ENCODE measurements at regions not wholly inside any gene's neighbourhood (a gene's known extent, or its start where the extent isn't known, plus 50 kb on each side); places are given as distances from the start of the nearest gene placed in this dataset.

DNA sequence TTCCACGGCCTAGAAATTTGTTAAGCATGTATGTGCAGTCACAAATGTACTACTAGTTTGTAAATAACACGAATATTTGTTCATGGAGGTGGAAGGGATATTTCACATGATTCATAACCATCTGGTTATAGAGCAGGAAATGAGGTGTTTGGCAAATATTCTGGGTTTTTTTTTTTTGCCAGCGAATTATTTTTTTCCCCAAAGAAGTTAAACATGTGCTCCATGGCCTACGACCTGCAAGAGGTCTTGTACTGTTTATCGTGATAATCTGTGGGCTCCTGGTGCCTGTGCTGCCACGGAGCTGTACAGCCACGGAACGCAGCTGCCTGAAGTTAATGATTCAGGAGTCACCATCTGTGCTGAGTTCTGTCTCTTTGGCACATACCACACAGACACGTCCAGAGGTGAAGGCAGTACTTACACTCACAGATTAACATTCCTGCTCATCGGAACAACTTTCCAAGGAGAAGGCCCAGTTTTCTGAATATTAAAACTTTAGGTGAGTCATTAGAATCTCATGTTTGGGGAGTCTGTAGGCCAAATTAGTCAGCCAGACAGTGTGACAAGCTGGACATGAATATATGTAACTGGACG, 156.3 kb downstream of the TMX1 start:
- peaks cover 17% of the 10 kb centered on the region; the same call in 1 of the 2 replicates for H3K4me1 ChIP-seq (ENCODE audit: control insufficient read depth, insufficient read depth, low read length)
- no peaks in the 10 kb centered on the region for H3K9me3 ChIP-seq (ENCODE audit: control insufficient read depth, insufficient read depth, low read depth, low read length)
- H3K27me3 ChIP-seq (ENCODE audit: control insufficient read depth, insufficient read depth, low read length) = no peaks in the 10 kb centered on the region
- H3K36me3 ChIP-seq (ENCODE audit: control insufficient read depth, insufficient read depth, low read length) = no peaks in the 10 kb centered on the region
- no peak overlapping the region for H3K27ac ChIP-seq (ENCODE audit: low read depth, low read length)
- H3K4me3 ChIP-seq (ENCODE audit: low read depth, low read length) = no peak overlapping the region
- no peak overlapping the region for H3K9ac ChIP-seq (ENCODE audit: low read length)

- H3K36me3 ChIP-seq (ENCODE audit: control insufficient read depth, insufficient read depth, low read length) = no peaks in the 10 kb centered on the region
- no peak overlapping the region for H3K27ac ChIP-seq (ENCODE audit: low read depth, low read length)
- no peaks in the 10 kb centered on the region for H3K9me3 ChIP-seq (ENCODE audit: control insufficient read depth, insufficient read depth, low read depth, low read length)
- H3K9ac ChIP-seq (ENCODE audit: low read length) = no peak overlapping the region
- H3K4me3 ChIP-seq (ENCODE audit: low read depth, low read length) = no peak overlapping the region
- H3K27me3 ChIP-seq (ENCODE audit: control insufficient read depth, insufficient read depth, low read length) = no peaks in the 10 kb centered on the region
- H3K4me1 ChIP-seq (ENCODE audit: control insufficient read depth, insufficient read depth, low read length) = peaks cover 17% of the 10 kb centered on the region; the same call in 1 of the 2 replicates
These were observed 158.9 kb downstream of the TMX1 start for GRCh38 chr14:51398898-51399297.

DNA sequence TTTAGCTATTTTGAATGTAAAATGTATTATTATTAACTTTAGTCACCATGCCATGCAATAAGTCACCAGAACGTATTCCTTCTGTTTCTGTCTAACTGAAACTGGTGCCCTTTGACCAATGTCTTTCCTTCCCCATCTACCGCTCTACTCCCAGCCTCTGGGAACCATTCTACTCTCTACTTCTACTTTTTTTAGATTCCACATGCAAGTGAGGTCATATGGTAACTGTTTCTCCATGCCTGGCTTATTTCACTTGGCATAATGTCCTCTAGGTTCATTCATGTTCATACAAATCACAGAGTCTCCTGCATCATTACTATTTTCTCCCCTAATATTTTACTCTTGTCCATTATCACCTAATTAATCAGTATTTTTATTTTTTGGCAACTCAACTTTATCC, 160.1 kb downstream of the TMX1 start:
- Histone ChIP-seq H3K36me3 (ENCODE audit: control insufficient read depth, insufficient read depth, low read length) (no peaks in the 10 kb centered on the region), H3K27me3 (ENCODE audit: control insufficient read depth, insufficient read depth, low read length) (no peaks in the 10 kb centered on the region), H3K4me3 (ENCODE audit: low read depth, low read length) (no peak overlapping the region), H3K9me3 (ENCODE audit: control insufficient read depth, insufficient read depth, low read depth, low read length) (no peaks in the 10 kb centered on the region), H3K27ac (ENCODE audit: low read depth, low read length) (no peak overlapping the region), H3K9ac (ENCODE audit: low read length) (no peak overlapping the region), H3K4me1 (ENCODE audit: control insufficient read depth, insufficient read depth, low read length) (peaks cover 10% of the 10 kb centered on the region; the same call in 1 of the 2 replicates)

DNA sequence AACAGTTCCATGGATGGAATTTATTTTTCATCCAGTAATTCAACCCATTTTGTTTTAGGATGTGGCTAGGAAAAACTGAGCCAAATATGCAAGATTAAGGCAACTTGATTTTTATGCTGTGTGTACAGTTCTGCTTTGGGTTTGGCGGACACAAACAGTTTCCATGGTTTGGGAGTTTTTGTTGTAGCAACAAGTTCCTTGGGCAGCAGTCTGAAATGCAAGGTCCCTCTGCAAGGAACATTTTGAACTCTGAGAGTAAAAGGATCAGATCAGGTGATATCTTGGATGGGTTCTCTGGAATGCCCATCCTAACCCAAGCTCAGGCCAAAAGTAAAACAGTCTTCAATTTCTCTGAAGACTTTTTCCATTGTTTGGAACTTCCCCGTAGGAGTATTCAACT, 161.2 kb downstream of the TMX1 start:
- no peak overlapping the region for H3K4me3 ChIP-seq (ENCODE audit: low read depth, low read length)
- no peaks in the 10 kb centered on the region for H3K36me3 ChIP-seq (ENCODE audit: control insufficient read depth, insufficient read depth, low read length)
- peaks cover 3% of the 10 kb centered on the region; the same call in 1 of the 2 replicates for H3K4me1 ChIP-seq (ENCODE audit: control insufficient read depth, insufficient read depth, low read length)
- H3K27ac ChIP-seq (ENCODE audit: low read depth, low read length) = no peak overlapping the region
- no peaks in the 10 kb centered on the region for H3K27me3 ChIP-seq (ENCODE audit: control insufficient read depth, insufficient read depth, low read length)
- no peak overlapping the region for H3K9ac ChIP-seq (ENCODE audit: low read length)
- H3K9me3 ChIP-seq (ENCODE audit: control insufficient read depth, insufficient read depth, low read depth, low read length) = no peaks in the 10 kb centered on the region

DNA sequence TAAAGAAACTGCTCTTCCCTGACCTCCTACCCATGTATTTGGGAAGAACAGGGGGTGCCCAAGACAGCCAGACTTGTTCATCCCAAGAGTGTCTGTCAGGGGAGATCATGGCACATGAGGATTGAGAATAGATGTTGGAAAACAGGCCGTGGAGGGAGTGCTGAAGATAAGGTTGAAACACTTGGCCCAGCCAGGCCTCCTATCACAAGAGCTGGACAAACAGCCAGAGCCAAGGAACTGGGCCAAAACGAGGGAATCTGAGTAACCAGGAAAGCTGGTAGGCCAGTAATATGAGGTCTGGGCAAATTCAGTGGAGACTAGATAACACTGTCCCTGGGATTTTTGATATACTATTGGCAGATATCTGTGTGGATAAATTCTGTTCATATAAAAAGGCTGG, 161.7 kb downstream of the TMX1 start:
- Histone ChIP-seq H3K9ac (ENCODE audit: low read length) (no peak overlapping the region), H3K4me3 (ENCODE audit: low read depth, low read length) (no peak overlapping the region), H3K36me3 (ENCODE audit: control insufficient read depth, insufficient read depth, low read length) (no peaks in the 10 kb centered on the region), H3K4me1 (ENCODE audit: control insufficient read depth, insufficient read depth, low read length) (peaks cover 3% of the 10 kb centered on the region; the same call in 1 of the 2 replicates), H3K27ac (ENCODE audit: low read depth, low read length) (no peak overlapping the region), H3K9me3 (ENCODE audit: control insufficient read depth, insufficient read depth, low read depth, low read length) (no peaks in the 10 kb centered on the region), H3K27me3 (ENCODE audit: control insufficient read depth, insufficient read depth, low read length) (no peaks in the 10 kb centered on the region)

GRCh38 chr14:51410897-51411296, 170.8 kb downstream of the TMX1 start:
- H3K27me3 ChIP-seq (ENCODE audit: control insufficient read depth, insufficient read depth, low read length) = no peaks in the 10 kb centered on the region
- no peaks in the 10 kb centered on the region for H3K4me1 ChIP-seq (ENCODE audit: control insufficient read depth, insufficient read depth, low read length)
- H3K9ac ChIP-seq (ENCODE audit: low read length) = no peak overlapping the region
- no peaks in the 10 kb centered on the region; the same call in 1 of the 2 replicates for H3K9me3 ChIP-seq (ENCODE audit: control insufficient read depth, insufficient read depth, low read depth, low read length)
- H3K27ac ChIP-seq (ENCODE audit: low read depth, low read length) = no peak overlapping the region
- no peaks in the 10 kb centered on the region for H3K36me3 ChIP-seq (ENCODE audit: control insufficient read depth, insufficient read depth, low read length)
- no peak overlapping the region for H3K4me3 ChIP-seq (ENCODE audit: low read depth, low read length)

- Histone ChIP-seq H3K36me3 (ENCODE audit: control insufficient read depth, insufficient read depth, low read length) (no peaks in the 10 kb centered on the region), H3K27ac (ENCODE audit: low read depth, low read length) (no peak overlapping the region)
These were observed 179.6 kb downstream of the TMX1 start for GRCh38 chr14:51419685-51420084.

DNA sequence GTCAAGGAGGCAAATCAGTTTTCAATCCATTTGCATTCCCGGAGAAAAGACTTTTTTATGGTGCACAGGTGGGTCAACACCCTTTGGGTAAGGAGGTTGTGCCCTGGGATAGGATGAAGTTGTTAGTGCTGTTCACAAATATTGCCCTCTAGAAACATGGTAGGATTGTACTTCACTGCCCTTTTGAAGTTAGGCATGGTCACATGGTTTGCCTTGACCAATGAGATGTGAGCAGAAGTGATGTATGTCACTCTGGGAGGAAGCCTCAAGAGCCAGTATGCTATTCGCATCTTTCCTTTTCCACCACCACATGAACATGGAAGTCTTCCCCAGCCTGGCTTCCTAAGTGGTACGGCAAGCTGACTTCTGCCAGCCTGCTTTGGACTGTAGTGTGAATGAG, 182.7 kb downstream of the TMX1 start:
- H3K4me3 ChIP-seq (ENCODE audit: low read depth, low read length) = no peak overlapping the region
- no peak overlapping the region for H3K27ac ChIP-seq (ENCODE audit: low read depth, low read length)
- H3K9ac ChIP-seq (ENCODE audit: low read length) = no peak overlapping the region
- no peaks in the 10 kb centered on the region for H3K36me3 ChIP-seq (ENCODE audit: control insufficient read depth, insufficient read depth, low read length)
- H3K27me3 ChIP-seq (ENCODE audit: control insufficient read depth, insufficient read depth, low read length) = no peaks in the 10 kb centered on the region
- H3K9me3 ChIP-seq (ENCODE audit: control insufficient read depth, insufficient read depth, low read depth, low read length) = peaks cover 22% of the 10 kb centered on the region
- peaks cover 6% of the 10 kb centered on the region; the same call in 1 of the 2 replicates for H3K4me1 ChIP-seq (ENCODE audit: control insufficient read depth, insufficient read depth, low read length)

More at GRCh38 chr14:51419685-51420084, 179.6 kb downstream of the TMX1 start:
- Histone ChIP-seq H3K4me3 (ENCODE audit: low read depth, low read length) (no peak overlapping the region), H3K9ac (ENCODE audit: low read length) (no peak overlapping the region), H3K27me3 (ENCODE audit: control insufficient read depth, insufficient read depth, low read length) (no peaks in the 10 kb centered on the region), H3K4me1 (ENCODE audit: control insufficient read depth, insufficient read depth, low read length) (peaks cover 5% of the 10 kb centered on the region; the same call in 1 of the 2 replicates), H3K9me3 (ENCODE audit: control insufficient read depth, insufficient read depth, low read depth, low read length) (peaks cover 22% of the 10 kb centered on the region)

- no peak overlapping the region for H3K27ac ChIP-seq (ENCODE audit: low read depth, low read length)
These were observed 184.0 kb downstream of the TMX1 start for GRCh38 chr14:51424041-51424440.

GRCh38 chr14:51424561-51425251, 184.7 kb downstream of the TMX1 start:
- no peaks in the 10 kb centered on the region for H3K36me3 ChIP-seq (ENCODE audit: control insufficient read depth, insufficient read depth, low read length)
- peaks cover 6% of the 10 kb centered on the region for H3K9me3 ChIP-seq (ENCODE audit: control insufficient read depth, insufficient read depth, low read depth, low read length)
- H3K4me1 ChIP-seq (ENCODE audit: control insufficient read depth, insufficient read depth, low read length) = peaks cover 6% of the 10 kb centered on the region; the same call in 1 of the 2 replicates
- H3K27ac ChIP-seq (ENCODE audit: low read depth, low read length) = no peak overlapping the region
- H3K27me3 ChIP-seq (ENCODE audit: control insufficient read depth, insufficient read depth, low read length) = no peaks in the 10 kb centered on the region
- no peak overlapping the region for H3K9ac ChIP-seq (ENCODE audit: low read length)
- H3K4me3 ChIP-seq (ENCODE audit: low read depth, low read length) = no peak overlapping the region

More at GRCh38 chr14:51424041-51424440, 184.0 kb downstream of the TMX1 start:
- Histone ChIP-seq H3K27me3 (ENCODE audit: control insufficient read depth, insufficient read depth, low read length) (no peaks in the 10 kb centered on the region), H3K4me1 (ENCODE audit: control insufficient read depth, insufficient read depth, low read length) (peaks cover 6% of the 10 kb centered on the region; the same call in 1 of the 2 replicates), H3K9ac (ENCODE audit: low read length) (no peak overlapping the region), H3K36me3 (ENCODE audit: control insufficient read depth, insufficient read depth, low read length) (no peaks in the 10 kb centered on the region), H3K9me3 (ENCODE audit: control insufficient read depth, insufficient read depth, low read depth, low read length) (peaks cover 13% of the 10 kb centered on the region), H3K4me3 (ENCODE audit: low read depth, low read length) (no peak overlapping the region)

- Histone ChIP-seq H3K36me3 (ENCODE audit: control insufficient read depth, insufficient read depth, low read length) (no peaks in the 10 kb centered on the region), H3K9me3 (ENCODE audit: control insufficient read depth, insufficient read depth, low read depth, low read length) (no peaks in the 10 kb centered on the region), H3K4me1 (ENCODE audit: control insufficient read depth, insufficient read depth, low read length) (peaks cover 11% of the 10 kb centered on the region; the same call in 1 of the 2 replicates), H3K4me3 (ENCODE audit: low read depth, low read length) (no peak overlapping the region), H3K27me3 (ENCODE audit: control insufficient read depth, insufficient read depth, low read length) (no peaks in the 10 kb centered on the region), H3K9ac (ENCODE audit: low read length) (no peak overlapping the region), H3K27ac (ENCODE audit: low read depth, low read length) (no peak overlapping the region)
These were observed 188.9 kb downstream of the TMX1 start for GRCh38 chr14:51428981-51429380.

All from HUES6 (cell line).